ENCODE measurements at regions not wholly inside any gene's neighbourhood (a gene's known extent, or its start where the extent isn't known, plus 50 kb on each side); places are given as distances from the start of the nearest gene placed in this dataset.

GRCh38 chr9:91045041-91045440 is 243.4 kb downstream of the SYK start:
- ChIA-PET CTCF (interaction anchor here (1.4 kb wide), 1 partner anchor 389 kb away, joined by 3 read pairs; no protein-coding TSS in a partner anchor), POLR2A (no interaction called here)
- peaks cover 12% of the 10 kb centered on the region for H3K4me1 ChIP-seq (ENCODE audit: control insufficient read depth, extremely low read depth, insufficient read depth, low read length)
- no peak overlapping the region for H2AFZ ChIP-seq (ENCODE audit: low read depth, low read length)
- H3K9me1 ChIP-seq (replicated peaks; ENCODE audit: control insufficient read depth, extremely low read depth, insufficient read depth, low read length), result no peaks in the 10 kb centered on the region
- no peaks in the 10 kb centered on the region for H4K20me1 ChIP-seq (replicated peaks; ENCODE audit: control insufficient read depth, extremely low read depth, insufficient read depth, low read length)
- H3K9me3 ChIP-seq (replicated peaks; ENCODE audit: control insufficient read depth, insufficient read depth, low read length), result no peaks in the 10 kb centered on the region
- no peaks in the 10 kb centered on the region for H3K79me2 ChIP-seq (ENCODE audit: control insufficient read depth, insufficient read depth, low read length)
- H3K9ac ChIP-seq (replicated peaks; ENCODE audit: extremely low read depth, insufficient read depth, low read length), result no peak overlapping the region
- H3K27me3 ChIP-seq (ENCODE audit: control insufficient read depth in 2 of 2, insufficient read depth in 2 of 2, low read length in 2 of 2), result no peaks in the 10 kb centered on the region
- no TSS peak for BruUV-seq (replicated peaks)
- intact Hi-C loops (cut with micrococcal nuclease) (no loop called here), dilution Hi-C loops (cut with MboI; ENCODE audit: extremely low pct_ligation_motif_present, low sequenced_read_pairs) (no loop called here)
- no peak for DNase-seq (ENCODE audit: low read depth, low spot score)
- FAIRE-seq, result no peak
- H3K36me3 ChIP-seq (ENCODE audit: control insufficient read depth in 2 of 2, extremely low read depth in 1 of 2, insufficient read depth in 2 of 2, low read length in 2 of 2), result no peaks in the 10 kb centered on the region
- H3K4me2 ChIP-seq (ENCODE audit: insufficient read depth, low read length), result no peak overlapping the region
- no peak for TF ChIP-seq GATA2 (IDR thresholded peaks at IDR 0.05; ENCODE audit: insufficient read depth, insufficient read length, low read depth, low read length)
- no peak for TF ChIP-seq JUN (IDR thresholded peaks at IDR 0.05; ENCODE audit: borderline replicate concordance, insufficient read depth, insufficient read length, low read depth)
- no peak for TF ChIP-seq CTCF (IDR thresholded peaks at IDR 0.05; ENCODE audit: extremely low read depth in 1 of 2, insufficient read depth in 1 of 2, low read depth in 1 of 2, low read length in 2 of 2)
- TF ChIP-seq MYC (IDR thresholded peaks at IDR 0.05; ENCODE audit: low read depth, low read length), result no peak
- TF ChIP-seq FOS (IDR thresholded peaks at IDR 0.05; ENCODE audit: borderline replicate concordance, insufficient read depth, low read length), result no peak
- TF ChIP-seq MAX (IDR thresholded peaks at IDR 0.05; ENCODE audit: insufficient read depth, insufficient read length), result no peak
- no peak for TF ChIP-seq POLR2AphosphoS5 (IDR thresholded peaks at IDR 0.05; ENCODE audit: insufficient read depth, low read depth, low read length)
- TF ChIP-seq POLR2A (IDR thresholded peaks at IDR 0.05; ENCODE audit: low read depth, low read length), result no peak
- TF ChIP-seq EZH2 (IDR thresholded peaks at IDR 0.05; ENCODE audit: borderline replicate concordance, low read depth, low read length, severe bottlenecking), result no peak
- no peak overlapping the region for H3K27ac ChIP-seq (ENCODE audit: insufficient read depth, low read depth, low read length)
- no peak overlapping the region for H3K4me3 ChIP-seq (replicated peaks in 1 of 3; ENCODE audit: insufficient read depth in 1 of 3, low read depth in 1 of 3, low read length in 3 of 3)
